Suprapubic skin (tissue), 4 donors: ENCODE measurements at regions not wholly inside any gene's neighbourhood (a gene's known extent, or its start where the extent isn't known, plus 50 kb on each side); places are given as distances from the start of the nearest gene placed in this dataset.
"Not testable (repeated sequence)": the region's sequence is repeated elsewhere in the genome, so short reads cannot be mapped to it uniquely, and the experiment has no call there.

Source experiments
- DNase-seq, 2 donors: peaks; one replicate each; pipeline ENCODE4 v3.0.0-alpha.2; 2019; ENCODE audit warnings: low spot score in 2 of 2
- H3K27ac ChIP-seq: fragments of 200-600 bp; sonication (generic); one replicate; pipeline ENCODE4 v1.5.1; 2019
- H3K27me3 ChIP-seq: fragments of 200-600 bp; sonication (generic); one replicate; pipeline ENCODE4 v1.5.1; 2019
- H3K36me3 ChIP-seq: fragments of 200-600 bp; sonication (generic); one replicate; pipeline ENCODE4 v1.5.1; 2019
- H3K4me1 ChIP-seq: fragments of 200-600 bp; sonication (generic); one replicate; pipeline ENCODE4 v1.5.1; 2019
- H3K4me3 ChIP-seq: fragments of 200-600 bp; sonication (generic); one replicate; pipeline ENCODE4 v1.5.1; 2019; ENCODE audit warnings: mild to moderate bottlenecking
- H3K9me3 ChIP-seq: fragments of 200-600 bp; sonication (generic); one replicate; pipeline ENCODE4 v1.5.1; 2019
- EP300 ChIP-seq: sonication (generic); formaldehyde crosslinking; IDR thresholded peaks from one replicate; pipeline ENCODE4 v1.6.1; 2017; ENCODE audit warnings: antibody characterized with exemption
- POLR2A ChIP-seq, 2 donors: fragments of 450-650 bp; IDR thresholded peaks; one replicate each; pipeline ENCODE4 v1.6.1; 2017; ENCODE audit warnings: antibody characterized with exemption in 2 of 2, mild to moderate bottlenecking in 2 of 2, moderate library complexity in 2 of 2
- POLR2AphosphoS5 ChIP-seq, 3 donors: sonication (generic); formaldehyde crosslinking; IDR thresholded peaks; one replicate each; pipeline ENCODE4 v1.6.1; 2017; ENCODE audit warnings: antibody characterized with exemption in 3 of 3
- WGBS: methylation state at CpG from one replicate; pipeline ENCODE4 v1.1.5; 2018; 5-methylcytosine and 5-hydroxymethylcytosine counted together
- TF ChIP-seq, protein P1 (sequence below), 2 donors: fragments of 200-600 bp in 1 of 2; fragments of 450-650 bp in 1 of 2; sonication (generic) in 1 of 2; IDR thresholded peaks; one replicate each; pipeline ENCODE4 v1.5.1; 2016 to 2019; ENCODE audit warnings: antibody characterized with exemption in 2 of 2, mild to moderate bottlenecking in 1 of 2, moderate library complexity in 1 of 2

DNA sequence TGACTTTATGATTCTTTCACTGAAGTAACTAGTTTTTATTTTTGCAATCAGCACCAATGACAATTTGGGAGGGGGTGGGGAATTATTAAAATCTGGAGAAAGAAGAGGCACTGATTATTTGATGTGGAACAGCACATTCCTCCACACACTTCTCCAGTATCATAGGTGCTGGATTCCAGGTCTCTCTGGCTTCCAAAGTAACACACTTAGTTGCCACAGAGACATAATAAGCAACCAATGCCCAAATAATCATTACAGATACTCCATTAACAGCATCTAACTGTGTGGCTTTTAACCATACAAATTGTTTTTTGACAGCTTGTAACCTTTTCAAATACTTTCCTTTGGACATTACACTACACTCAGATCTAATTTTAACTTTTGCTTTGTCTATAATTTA lies 131.0 kb upstream of the CDIN1 start:
- no peak for DNase-seq
- no peak overlapping the region for H3K27ac ChIP-seq
- no peak overlapping the region for H3K4me3 ChIP-seq
- H3K4me1 ChIP-seq = peaks cover 4% of the 10 kb centered on the region
- H3K9me3 ChIP-seq = no peaks in the 10 kb centered on the region
- H3K36me3 ChIP-seq = no peaks in the 10 kb centered on the region
- no peaks in the 10 kb centered on the region for H3K27me3 ChIP-seq
- TF ChIP-seq EP300 (no peak), POLR2A (IDR thresholded peaks at IDR 0.05) (no peak)

DNA sequence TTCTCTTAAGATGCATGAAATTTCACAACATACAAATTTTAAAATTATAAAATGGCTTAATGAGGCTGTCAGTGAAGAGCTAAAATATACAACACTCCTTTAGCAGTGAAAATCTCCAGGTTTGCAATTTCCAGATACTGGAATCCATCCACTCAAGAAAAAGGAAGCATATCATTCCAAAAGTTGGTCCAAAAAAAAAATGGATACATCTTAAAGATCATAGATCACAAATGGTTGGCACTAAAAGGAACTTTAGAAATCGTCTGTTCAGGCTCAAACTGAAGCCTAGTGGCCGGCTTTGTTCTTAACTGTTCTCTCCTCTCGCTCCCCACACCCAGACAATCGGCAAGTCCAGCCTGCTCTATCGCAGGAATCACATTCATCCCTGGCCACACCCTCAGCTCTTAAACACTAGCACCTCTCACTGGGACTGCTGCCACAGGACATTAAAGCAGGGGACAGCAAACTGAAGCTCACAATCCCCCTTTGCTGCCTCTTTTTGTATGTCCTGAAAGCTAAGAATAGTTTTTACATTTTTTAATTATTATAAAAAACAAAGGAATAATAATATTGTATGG lies 130.3 kb upstream of the CDIN1 start:
- no peak for DNase-seq
- no peak overlapping the region for H3K27ac ChIP-seq
- 49% methylated on average over 5 of the region's 5 CpGs for WGBS
- TF ChIP-seq POLR2A (IDR thresholded peaks at IDR 0.05) (no peak), EP300 (no peak), POLR2AphosphoS5 (IDR thresholded peaks at IDR 0.05) (no peak)
- TF ChIP-seq, protein P1, sequence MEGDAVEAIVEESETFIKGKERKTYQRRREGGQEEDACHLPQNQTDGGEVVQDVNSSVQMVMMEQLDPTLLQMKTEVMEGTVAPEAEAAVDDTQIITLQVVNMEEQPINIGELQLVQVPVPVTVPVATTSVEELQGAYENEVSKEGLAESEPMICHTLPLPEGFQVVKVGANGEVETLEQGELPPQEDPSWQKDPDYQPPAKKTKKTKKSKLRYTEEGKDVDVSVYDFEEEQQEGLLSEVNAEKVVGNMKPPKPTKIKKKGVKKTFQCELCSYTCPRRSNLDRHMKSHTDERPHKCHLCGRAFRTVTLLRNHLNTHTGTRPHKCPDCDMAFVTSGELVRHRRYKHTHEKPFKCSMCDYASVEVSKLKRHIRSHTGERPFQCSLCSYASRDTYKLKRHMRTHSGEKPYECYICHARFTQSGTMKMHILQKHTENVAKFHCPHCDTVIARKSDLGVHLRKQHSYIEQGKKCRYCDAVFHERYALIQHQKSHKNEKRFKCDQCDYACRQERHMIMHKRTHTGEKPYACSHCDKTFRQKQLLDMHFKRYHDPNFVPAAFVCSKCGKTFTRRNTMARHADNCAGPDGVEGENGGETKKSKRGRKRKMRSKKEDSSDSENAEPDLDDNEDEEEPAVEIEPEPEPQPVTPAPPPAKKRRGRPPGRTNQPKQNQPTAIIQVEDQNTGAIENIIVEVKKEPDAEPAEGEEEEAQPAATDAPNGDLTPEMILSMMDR (IDR thresholded peaks at IDR 0.05) = no peak
- no peaks in the 10 kb centered on the region for H3K27me3 ChIP-seq
- H3K36me3 ChIP-seq = no peaks in the 10 kb centered on the region
- H3K4me1 ChIP-seq = peaks cover 4% of the 10 kb centered on the region
- no peak overlapping the region for H3K4me3 ChIP-seq
- H3K9me3 ChIP-seq = no peaks in the 10 kb centered on the region

DNA sequence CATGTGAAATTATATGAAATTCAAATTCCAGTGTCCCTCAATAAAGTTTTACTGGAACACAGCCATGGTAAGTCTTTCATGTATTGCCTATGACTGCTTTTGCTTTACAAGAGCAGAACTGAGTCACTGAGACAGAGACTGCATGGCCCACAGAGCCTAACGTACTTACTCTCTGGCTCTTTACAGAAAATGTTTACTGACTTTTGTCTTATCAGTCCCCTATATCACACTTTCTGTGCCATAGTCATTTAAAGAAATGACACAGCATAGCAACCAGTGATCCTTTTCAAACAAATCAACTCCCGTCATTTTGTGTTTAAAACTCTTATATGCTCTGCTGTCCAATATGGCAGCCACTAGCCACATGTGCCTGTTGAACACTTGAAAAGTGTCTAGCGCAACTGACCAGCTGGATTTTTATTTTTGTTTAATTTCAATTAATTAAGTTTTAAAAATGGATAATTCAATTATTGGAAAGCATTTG lies 129.7 kb upstream of the CDIN1 start:
- H3K4me1 ChIP-seq = peaks cover 4% of the 10 kb centered on the region
- H3K27me3 ChIP-seq = no peaks in the 10 kb centered on the region
- H3K36me3 ChIP-seq = no peaks in the 10 kb centered on the region
- DNase-seq = no peak
- TF ChIP-seq, protein P1 (IDR thresholded peaks at IDR 0.05) = no peak
- TF ChIP-seq POLR2AphosphoS5 (IDR thresholded peaks at IDR 0.05) (no peak), EP300 (no peak)
- no peak overlapping the region for H3K27ac ChIP-seq
- 90% methylated on average over 3 of the region's 3 CpGs for WGBS
- no peak overlapping the region for H3K4me3 ChIP-seq
- no peaks in the 10 kb centered on the region for H3K9me3 ChIP-seq

GRCh38 chr15:36454244-36454643 lies 125.2 kb upstream of the CDIN1 start:
- not testable (repeated sequence) for H3K4me1 ChIP-seq, H3K36me3 ChIP-seq, DNase-seq, H3K4me3 ChIP-seq, H3K27ac ChIP-seq, H3K9me3 ChIP-seq, H3K27me3 ChIP-seq
- WGBS = 93% methylated on average over 4 of the region's 4 CpGs

DNA sequence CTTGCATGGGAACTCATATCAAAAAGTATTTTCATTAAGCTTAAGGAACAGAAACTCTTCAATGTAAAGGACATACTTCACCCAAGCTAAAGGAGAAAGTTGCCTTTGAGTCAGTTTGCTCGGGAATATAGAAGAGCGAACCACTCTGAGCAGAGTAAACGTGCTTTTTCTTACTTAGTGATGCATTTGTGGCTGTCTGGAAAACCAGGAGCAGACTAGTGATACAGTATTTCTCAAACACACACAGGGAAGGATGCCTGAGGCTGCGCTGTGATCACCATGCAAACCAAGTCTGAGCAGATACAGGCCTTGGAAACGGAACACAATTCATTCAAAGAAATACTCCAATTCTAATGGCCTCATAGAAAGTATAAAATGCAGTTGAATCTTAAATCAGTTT lies 121.0 kb upstream of the CDIN1 start:
- no peak overlapping the region for H3K27ac ChIP-seq
- DNase-seq = no peak
- H3K4me3 ChIP-seq = no peak overlapping the region
- TF ChIP-seq, protein P1 (IDR thresholded peaks at IDR 0.05) = no peak
- TF ChIP-seq POLR2AphosphoS5 (IDR thresholded peaks at IDR 0.05) (no peak), POLR2A (IDR thresholded peaks at IDR 0.05) (no peak), EP300 (no peak)
- no peaks in the 10 kb centered on the region for H3K4me1 ChIP-seq
- H3K27me3 ChIP-seq = no peaks in the 10 kb centered on the region
- no peaks in the 10 kb centered on the region for H3K36me3 ChIP-seq
- 51% methylated on average over 5 of the region's 5 CpGs for whole genome bisulfite sequencing
- H3K9me3 ChIP-seq = peaks cover 4% of the 10 kb centered on the region

GRCh38 chr15:36465304-36465703 lies 114.1 kb upstream of the CDIN1 start:
- Histone ChIP-seq H3K36me3 (no peaks in the 10 kb centered on the region), H3K9me3 (peaks cover 4% of the 10 kb centered on the region), H3K4me3 (no peak overlapping the region), H3K27ac (no peak overlapping the region), H3K27me3 (no peaks in the 10 kb centered on the region), H3K4me1 (no peaks in the 10 kb centered on the region)
- WGBS = 76% methylated on average over 1 of the region's 1 CpG
- DNase-seq = no peak
- TF ChIP-seq EP300 = no peak
- TF ChIP-seq, protein P1 (IDR thresholded peaks at IDR 0.05) = no peak
- no peak for TF ChIP-seq POLR2AphosphoS5 (IDR thresholded peaks at IDR 0.05)
- TF ChIP-seq POLR2A (IDR thresholded peaks at IDR 0.05) = no peak
